Fibroblast of mammary gland (primary cell): ENCODE measurements at regions not wholly inside any gene's neighbourhood (a gene's known extent, or its start where the extent isn't known, plus 50 kb on each side); places are given as distances from the start of the nearest gene placed in this dataset.
"Not testable (repeated sequence)": the region's sequence is repeated elsewhere in the genome, so short reads cannot be mapped to it uniquely, and the experiment has no call there.

Experiments used
- DNase-seq: peaks from one replicate; pipeline ENCODE4 v3.0.0-alpha.2; 2010; ENCODE audit warnings: low read depth
- H3K4me3 ChIP-seq: 2 replicates; pipeline ENCODE4 v1.5.1; 2011; ENCODE audit warnings: low read depth, mild to moderate bottlenecking, low read length, moderate library complexity; ENCODE audit not compliant: control insufficient read depth
- CTCF ChIP-seq: conservative IDR thresholded peaks from 2 replicates; pipeline ENCODE4 v1.5.1; 2011; ENCODE audit warnings: low read depth, low read length, inconsistent platforms; ENCODE audit not compliant: control insufficient read depth, insufficient read depth

- DNase-seq, result no peak
- H3K4me3 ChIP-seq, result no peak overlapping the region
- TF ChIP-seq CTCF, result no peak
Observed at GRCh38 chr1:148328884-148329283, 154.2 kb downstream of the PPIAL4G start.

GRCh38 chr1:148325031-148325430 is 158.1 kb downstream of the PPIAL4G start:
- DNase-seq, result not testable (repeated sequence)

GRCh38 chr1:148324465-148324864 is 158.6 kb downstream of the PPIAL4G start:
- not testable (repeated sequence) for H3K4me3 ChIP-seq, DNase-seq

More at GRCh38 chr1:148325031-148325430, 158.1 kb downstream of the PPIAL4G start:
- H3K4me3 ChIP-seq, result not testable (repeated sequence)

- not testable (repeated sequence) for DNase-seq, H3K4me3 ChIP-seq
Observed at GRCh38 chr1:148320079-148320478, 163.0 kb downstream of the PPIAL4G start.

- no peak for TF ChIP-seq CTCF
- no peak overlapping the region for H3K4me3 ChIP-seq
- no peak for DNase-seq
Observed at GRCh38 chr1:148318904-148319242, 164.2 kb downstream of the PPIAL4G start.

GRCh38 chr1:148318123-148318903 is 164.8 kb downstream of the PPIAL4G start:
- TF ChIP-seq CTCF, result no peak
- peak overlapping the region; percentile 12 for H3K4me3 ChIP-seq
- no peak for DNase-seq

GRCh38 chr1:148317288-148317985 is 165.4 kb upstream of the NBPF11 start:
- TF ChIP-seq CTCF, result no peak
- H3K4me3 ChIP-seq, result no peak overlapping the region

GRCh38 chr1:148315071-148315811 is 163.2 kb upstream of the NBPF11 start:
- peak; percentile 74 for DNase-seq
- TF ChIP-seq CTCF, result no peak
- no peak overlapping the region for H3K4me3 ChIP-seq

More at GRCh38 chr1:148317288-148317985, 165.4 kb upstream of the NBPF11 start:
- DNase-seq, result no peak
